Type B pancreatic cell (in vitro differentiated cells): ENCODE measurements at regions not wholly inside any gene's neighbourhood (a gene's known extent, or its start where the extent isn't known, plus 50 kb on each side); places are given as distances from the start of the nearest gene placed in this dataset.
A peak's percentile ranks its signal among the peaks of the same experiment; 100 is the strongest.
"Not testable (repeated sequence)": the region's sequence is repeated elsewhere in the genome, so short reads cannot be mapped to it uniquely, and the experiment has no call there.

ENCODE experiments used
- DNase-seq: peaks from one replicate; pipeline ENCODE4 v3.0.0; 2021; ENCODE audit warnings: mixed read lengths; ENCODE audit not compliant: unreplicated experiment; ENCODE audit errors: extremely low spot score
- H3K27ac Mint-ChIP-seq: 2 replicates; pipeline ENCODE4 v1.8.0; 2021; ENCODE audit warnings: mild to moderate bottlenecking, mixed read lengths
- H3K27me3 Mint-ChIP-seq: 2 replicates; pipeline ENCODE4 v1.8.0; 2021; ENCODE audit warnings: mixed read lengths
- H3K36me3 Mint-ChIP-seq: 2 replicates; pipeline ENCODE4 v1.8.0; 2021; ENCODE audit warnings: mixed read lengths
- H3K4me1 Mint-ChIP-seq: one replicate; pipeline ENCODE4 v1.8.0; 2021; ENCODE audit warnings: mixed read lengths; ENCODE audit not compliant: unreplicated experiment
- H3K4me3 Mint-ChIP-seq: 2 replicates; pipeline ENCODE4 v1.8.0; 2021; ENCODE audit warnings: mild to moderate bottlenecking, mixed read lengths
- H3K9me3 Mint-ChIP-seq: 2 replicates; pipeline ENCODE4 v1.8.0; 2021; ENCODE audit warnings: mixed read lengths
- TF ChIP-seq, protein P1 (sequence below): fragments of 200-600 bp; sonication (generic); conservative IDR thresholded peaks from 2 replicates; pipeline ENCODE4 v1.5.0; 2021; ENCODE audit warnings: antibody characterized with exemption, mild to moderate bottlenecking

DNA sequence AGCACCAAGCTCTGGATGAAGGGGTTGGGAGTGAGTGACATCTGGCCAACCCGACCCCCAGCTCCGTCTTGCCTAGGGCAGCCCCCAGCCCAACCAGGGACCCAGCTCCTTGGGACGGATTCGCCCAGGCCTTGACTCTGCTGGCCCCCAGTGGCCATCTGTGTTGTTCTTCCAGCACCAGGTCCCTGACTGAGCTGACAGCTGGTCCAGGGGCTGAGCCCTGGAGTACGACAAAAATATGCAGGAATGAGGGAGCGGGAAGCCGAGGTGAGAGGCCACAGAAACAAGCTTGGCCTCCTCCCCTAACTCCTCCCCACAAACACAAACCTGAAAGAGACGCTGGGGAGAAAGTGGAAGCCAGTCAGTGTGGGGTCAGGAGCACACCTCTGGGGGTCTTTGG is 55.0 kb upstream of the PAX7 start:
- no peaks in the 10 kb centered on the region for H3K9me3 Mint-ChIP-seq
- peak; percentile 80 for DNase-seq
- TF ChIP-seq, protein P1, sequence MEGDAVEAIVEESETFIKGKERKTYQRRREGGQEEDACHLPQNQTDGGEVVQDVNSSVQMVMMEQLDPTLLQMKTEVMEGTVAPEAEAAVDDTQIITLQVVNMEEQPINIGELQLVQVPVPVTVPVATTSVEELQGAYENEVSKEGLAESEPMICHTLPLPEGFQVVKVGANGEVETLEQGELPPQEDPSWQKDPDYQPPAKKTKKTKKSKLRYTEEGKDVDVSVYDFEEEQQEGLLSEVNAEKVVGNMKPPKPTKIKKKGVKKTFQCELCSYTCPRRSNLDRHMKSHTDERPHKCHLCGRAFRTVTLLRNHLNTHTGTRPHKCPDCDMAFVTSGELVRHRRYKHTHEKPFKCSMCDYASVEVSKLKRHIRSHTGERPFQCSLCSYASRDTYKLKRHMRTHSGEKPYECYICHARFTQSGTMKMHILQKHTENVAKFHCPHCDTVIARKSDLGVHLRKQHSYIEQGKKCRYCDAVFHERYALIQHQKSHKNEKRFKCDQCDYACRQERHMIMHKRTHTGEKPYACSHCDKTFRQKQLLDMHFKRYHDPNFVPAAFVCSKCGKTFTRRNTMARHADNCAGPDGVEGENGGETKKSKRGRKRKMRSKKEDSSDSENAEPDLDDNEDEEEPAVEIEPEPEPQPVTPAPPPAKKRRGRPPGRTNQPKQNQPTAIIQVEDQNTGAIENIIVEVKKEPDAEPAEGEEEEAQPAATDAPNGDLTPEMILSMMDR, result peak; percentile 82
- H3K27me3 Mint-ChIP-seq, result peaks cover 25% of the 10 kb centered on the region
- H3K4me3 Mint-ChIP-seq, result no peak overlapping the region
- no peaks in the 10 kb centered on the region for H3K4me1 Mint-ChIP-seq
- no peak overlapping the region for H3K27ac Mint-ChIP-seq
- H3K36me3 Mint-ChIP-seq, result no peaks in the 10 kb centered on the region

DNA sequence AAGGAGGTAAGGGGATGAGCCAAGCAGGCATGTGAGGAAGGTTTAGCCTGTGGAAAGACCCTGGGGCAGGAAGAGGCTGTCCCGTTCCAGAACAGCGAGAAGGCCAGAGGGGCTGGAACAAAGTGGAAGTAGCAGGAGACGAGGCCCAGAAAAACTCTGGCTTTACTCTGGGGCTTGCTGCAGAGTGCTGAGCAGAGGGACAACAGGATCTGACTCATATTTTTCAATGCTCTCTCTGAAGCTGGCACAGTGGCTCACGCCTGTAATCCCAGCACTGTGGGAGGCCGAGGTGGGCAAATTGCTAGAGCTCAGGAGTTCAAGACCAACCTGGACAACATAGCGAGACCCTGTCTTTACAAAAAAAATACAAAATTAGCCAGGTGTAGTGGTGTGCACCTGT is 52.4 kb upstream of the PAX7 start:
- Mint-ChIP-seq H3K36me3 (no peaks in the 10 kb centered on the region), H3K27ac (no peak overlapping the region)
- no peak for DNase-seq

DNA sequence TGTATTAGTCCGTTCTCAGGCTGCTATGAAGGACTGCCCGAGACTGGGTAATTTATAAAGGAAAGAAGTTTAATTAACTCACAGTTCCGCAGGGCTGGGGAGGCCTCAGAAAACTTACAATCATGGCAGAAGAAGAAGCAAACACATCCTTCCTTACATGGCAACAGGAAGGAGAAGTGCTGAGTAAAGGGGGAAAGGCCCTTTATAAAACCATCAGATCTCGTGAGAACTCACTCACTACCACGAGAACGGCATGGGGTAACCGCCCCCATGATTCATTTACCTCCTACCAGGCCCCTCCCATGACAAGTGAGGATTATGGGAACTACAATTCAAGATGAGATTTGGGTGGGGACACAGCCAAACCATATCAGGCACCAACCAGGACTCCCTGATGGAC is 51.4 kb upstream of the PAX7 start:
- H3K36me3 Mint-ChIP-seq, H3K27ac Mint-ChIP-seq, H3K27me3 Mint-ChIP-seq, H3K4me1 Mint-ChIP-seq, H3K4me3 Mint-ChIP-seq, DNase-seq, H3K9me3 Mint-ChIP-seq: not testable (repeated sequence)

More for the DNA sequence above, 52.4 kb upstream of the PAX7 start:
- Mint-ChIP-seq H3K27me3 (peaks cover 14% of the 10 kb centered on the region), H3K4me3 (no peak overlapping the region), H3K9me3 (no peaks in the 10 kb centered on the region), H3K4me1 (no peaks in the 10 kb centered on the region)
- TF ChIP-seq, protein P1, result no peak

DNA sequence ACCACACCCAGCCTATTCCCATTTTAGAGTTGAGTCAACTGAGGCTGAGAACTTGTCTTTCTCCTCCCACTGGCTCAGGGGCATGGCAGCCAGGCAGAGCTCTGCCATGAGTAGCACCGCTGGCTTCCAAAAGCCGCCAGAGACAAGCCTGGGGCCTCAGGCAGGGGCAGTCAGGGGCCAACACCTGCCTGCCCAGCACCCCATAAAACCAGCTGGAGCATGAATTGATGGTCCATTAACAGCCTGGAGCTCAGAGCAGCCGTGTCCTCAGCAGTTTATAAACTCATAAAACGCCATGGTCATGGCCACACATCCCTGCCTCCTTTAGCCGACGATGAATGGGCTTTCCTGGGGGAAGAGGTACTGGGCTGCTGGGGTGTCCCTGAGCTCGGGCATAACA is 50.6 kb upstream of the PAX7 start:
- no peak overlapping the region for H3K27ac Mint-ChIP-seq
- H3K4me3 Mint-ChIP-seq, result no peak overlapping the region
- peaks cover 14% of the 10 kb centered on the region for H3K27me3 Mint-ChIP-seq
- no peaks in the 10 kb centered on the region for H3K9me3 Mint-ChIP-seq
- TF ChIP-seq, protein P1, result no peak
- no peak for DNase-seq
- H3K4me1 Mint-ChIP-seq, result no peaks in the 10 kb centered on the region
- no peaks in the 10 kb centered on the region for H3K36me3 Mint-ChIP-seq

DNA sequence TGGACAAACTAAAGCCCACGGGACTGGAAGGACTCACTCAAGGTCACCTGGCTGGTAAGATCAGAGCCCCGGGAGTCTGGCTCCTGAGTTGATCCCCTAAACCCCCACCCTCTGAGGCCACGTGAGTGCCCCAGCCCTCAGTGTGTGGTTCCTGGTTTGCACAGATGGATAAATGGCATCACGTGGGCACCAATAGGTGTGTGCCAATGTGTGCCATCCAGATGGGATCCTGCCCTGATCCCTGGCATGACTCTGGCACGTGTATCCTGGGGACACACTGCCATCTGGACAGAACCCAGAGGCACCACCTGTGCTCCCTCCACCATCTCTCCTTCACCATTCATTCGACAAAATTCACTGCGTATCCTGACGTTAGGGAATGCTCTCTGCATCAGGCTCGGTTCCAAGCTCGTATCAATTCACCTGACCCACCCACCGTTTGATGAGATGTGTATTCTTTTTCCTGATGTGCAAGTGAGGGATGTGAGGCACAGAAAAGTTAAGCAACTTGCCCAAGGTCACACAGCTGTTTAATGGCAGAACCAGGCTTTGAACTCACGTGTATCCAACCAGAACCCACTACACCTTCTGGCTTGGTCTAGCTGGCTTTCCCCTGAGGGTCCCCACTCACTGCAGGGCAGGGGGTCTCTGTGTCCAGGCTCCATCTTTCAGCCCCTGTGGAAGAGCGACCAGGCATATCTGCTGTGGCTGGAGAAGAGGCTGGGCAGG is 49.8 kb upstream of the PAX7 start:
- Mint-ChIP-seq H3K27ac (no peak overlapping the region), H3K27me3 (peaks cover 20% of the 10 kb centered on the region), H3K4me1 (no peaks in the 10 kb centered on the region), H3K4me3 (no peak overlapping the region), H3K9me3 (no peaks in the 10 kb centered on the region), H3K36me3 (no peaks in the 10 kb centered on the region)
- TF ChIP-seq, protein P1, result no peak
- no peak for DNase-seq
